NB4 (cell line): ENCODE measurements at regions not wholly inside any gene's neighbourhood (a gene's known extent, or its start where the extent isn't known, plus 50 kb on each side); places are given as distances from the start of the nearest gene placed in this dataset.

Source experiments
- MYC ChIP-seq: IDR thresholded peaks from 2 replicates; pipeline ENCODE4 v1.6.1; 2011; ENCODE audit warnings: low read depth, low read length
- TF ChIP-seq, protein P1 (sequence below): IDR thresholded peaks from one replicate; pipeline ENCODE4 v1.5.1; 2012; ENCODE audit warnings: low read depth, low read length

DNA sequence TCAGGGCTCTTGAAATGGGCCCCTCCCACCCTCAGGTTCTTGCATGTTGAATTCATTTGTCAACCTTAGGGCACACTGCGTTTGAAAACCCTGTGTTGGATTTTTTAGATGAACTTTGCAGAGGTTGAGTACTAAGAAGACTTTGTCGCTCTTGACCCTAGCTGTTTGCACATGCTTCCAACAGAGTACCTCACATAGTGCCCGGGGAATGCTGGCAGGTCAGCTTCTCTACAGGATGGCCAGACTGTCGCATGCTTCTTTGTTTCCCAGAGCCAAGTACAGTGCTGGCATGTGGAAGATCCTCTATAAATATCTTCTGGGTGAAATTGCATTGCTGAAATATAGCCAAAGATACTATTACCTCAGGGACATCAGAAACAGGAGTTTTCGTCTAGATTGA, 59.9 kb downstream of the FAT3 start:
- TF ChIP-seq MYC, result no peak
- TF ChIP-seq, protein P1, sequence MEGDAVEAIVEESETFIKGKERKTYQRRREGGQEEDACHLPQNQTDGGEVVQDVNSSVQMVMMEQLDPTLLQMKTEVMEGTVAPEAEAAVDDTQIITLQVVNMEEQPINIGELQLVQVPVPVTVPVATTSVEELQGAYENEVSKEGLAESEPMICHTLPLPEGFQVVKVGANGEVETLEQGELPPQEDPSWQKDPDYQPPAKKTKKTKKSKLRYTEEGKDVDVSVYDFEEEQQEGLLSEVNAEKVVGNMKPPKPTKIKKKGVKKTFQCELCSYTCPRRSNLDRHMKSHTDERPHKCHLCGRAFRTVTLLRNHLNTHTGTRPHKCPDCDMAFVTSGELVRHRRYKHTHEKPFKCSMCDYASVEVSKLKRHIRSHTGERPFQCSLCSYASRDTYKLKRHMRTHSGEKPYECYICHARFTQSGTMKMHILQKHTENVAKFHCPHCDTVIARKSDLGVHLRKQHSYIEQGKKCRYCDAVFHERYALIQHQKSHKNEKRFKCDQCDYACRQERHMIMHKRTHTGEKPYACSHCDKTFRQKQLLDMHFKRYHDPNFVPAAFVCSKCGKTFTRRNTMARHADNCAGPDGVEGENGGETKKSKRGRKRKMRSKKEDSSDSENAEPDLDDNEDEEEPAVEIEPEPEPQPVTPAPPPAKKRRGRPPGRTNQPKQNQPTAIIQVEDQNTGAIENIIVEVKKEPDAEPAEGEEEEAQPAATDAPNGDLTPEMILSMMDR, result no peak
